Gastrocnemius medialis (tissue), 4 donors: ENCODE measurements at regions not wholly inside any gene's neighbourhood (a gene's known extent, or its start where the extent isn't known, plus 50 kb on each side); places are given as distances from the start of the nearest gene placed in this dataset.

Experiments used
- ATAC-seq, 2 donors: fragments of 150-250 bp; one replicate each; pipeline ENCODE4 v1.9.1; 2016
- DNase-seq, 2 donors: peaks; one replicate each; pipeline ENCODE4 v3.0.0-alpha.2; 2019
- H3K27ac ChIP-seq, 4 donors: fragments of 200-600 bp; sonication (generic); 1 replicate in 1 of 4; 2 replicates in 3 of 4; pipeline ENCODE4 v1.5.1; 2016 to 2018; ENCODE audit warnings: mild to moderate bottlenecking in 2 of 4, moderate library complexity in 1 of 4
- H3K27me3 ChIP-seq, 3 donors: fragments of 200-600 bp; sonication (generic) in 2 of 3; 1 replicate in 1 of 3; 2 replicates in 2 of 3; pipeline versions ENCODE4 v1.5.1 to v1.6.0; 2016 to 2019; ENCODE audit warnings: mild to moderate bottlenecking in 1 of 3, moderate library complexity in 1 of 3
- H3K36me3 ChIP-seq, 2 donors: fragments of 200-600 bp; sonication (generic) in 1 of 2; one replicate each; pipeline ENCODE4 v1.5.1; 2017 to 2018
- H3K4me1 ChIP-seq, 2 donors: fragments of 200-600 bp; sonication (generic) in 1 of 2; one replicate each; pipeline ENCODE4 v1.5.1; 2016 to 2017; ENCODE audit warnings: mild to moderate bottlenecking in 2 of 2
- H3K4me3 ChIP-seq, 4 donors: fragments of 200-600 bp; sonication (generic) in 3 of 4; 1 replicate in 1 of 4; 2 replicates in 3 of 4; pipeline ENCODE4 v1.5.1; 2016 to 2019; ENCODE audit warnings: mild to moderate bottlenecking in 2 of 4
- H3K9me3 ChIP-seq, 3 donors: fragments of 200-600 bp; sonication (generic) in 2 of 3; 1 replicate in 1 of 3; 2 replicates in 2 of 3; pipeline ENCODE4 v1.5.1; 2016 to 2019
- CTCF ChIP-seq, 5 experiments: fragments of 450-650 bp in 3 of 5; fragments of 200-600 bp in 2 of 5; sonication (generic) in 2 of 5; IDR thresholded peaks in 4 of 5; conservative IDR thresholded peaks in 1 of 5; 1 replicate in 4 of 5; 2 replicates in 1 of 5; pipeline ENCODE4 v1.5.1; 2016 to 2019; ENCODE audit warnings: antibody characterized with exemption in 5 of 5, mild to moderate bottlenecking in 3 of 5, moderate library complexity in 3 of 5
- POLR2A ChIP-seq, 2 donors: fragments of 450-650 bp; IDR thresholded peaks; one replicate each; pipeline ENCODE4 v1.6.1; 2017; ENCODE audit warnings: antibody characterized with exemption in 2 of 2, mild to moderate bottlenecking in 2 of 2, moderate library complexity in 2 of 2
- in situ Hi-C, 4 donors: fragments of 200-750 bp; cut with MboI; loops; one replicate each; pipeline versions ENCODE4 v1.15.0 to v1.8.0; 2017; ENCODE audit warnings: low sequenced_read_pairs in 4 of 4
- intact Hi-C: fragments of 100-400 bp; cut with DNase I; formaldehyde crosslinking; loops from one replicate; pipeline ENCODE4 v1.15.1; 2023; ENCODE audit warnings: low total_unique reads

- DNase-seq (no peak), ATAC-seq (no peak)
- intact Hi-C loops = no loop called here
- Histone ChIP-seq H3K9me3 (no peaks in the 10 kb centered on the region), H3K4me3 (no peak overlapping the region), H3K36me3 (no peaks in the 10 kb centered on the region), H3K4me1 (no peaks in the 10 kb centered on the region), H3K27me3 (no peaks in the 10 kb centered on the region), H3K27ac (no peak overlapping the region)
- in situ Hi-C loops = loop anchor here in 1 of 4 donors (25.0 kb wide), 1 partner anchor 90 kb away; no protein-coding TSS in a partner anchor
- TF ChIP-seq CTCF (IDR thresholded peaks at IDR 0.05 in 4 of 5, conservative IDR thresholded peaks at IDR 0.05 in 1 of 5) (no peak), POLR2A (IDR thresholded peaks at IDR 0.05) (no peak)
Measured at GRCh38 chr18:1246827-1247226, 342.2 kb downstream of the ADCYAP1 start.

- in situ Hi-C loops = no loop called here
- Histone ChIP-seq H3K27me3 (no peaks in the 10 kb centered on the region), H3K4me3 (no peak overlapping the region), H3K27ac (no peak overlapping the region), H3K9me3 (no peaks in the 10 kb centered on the region), H3K4me1 (no peaks in the 10 kb centered on the region), H3K36me3 (no peaks in the 10 kb centered on the region)
- DNase-seq (no peak), ATAC-seq (no peak)
- intact Hi-C loops = no loop called here
- no peak for TF ChIP-seq POLR2A (IDR thresholded peaks at IDR 0.05)
- TF ChIP-seq CTCF (IDR thresholded peaks at IDR 0.05 in 4 of 5, conservative IDR thresholded peaks at IDR 0.05 in 1 of 5) = no peak
Measured at GRCh38 chr18:1252534-1252933, 347.9 kb downstream of the ADCYAP1 start.

- Histone ChIP-seq H3K4me3 (no peak overlapping the region), H3K9me3 (no peaks in the 10 kb centered on the region), H3K4me1 (no peaks in the 10 kb centered on the region), H3K27me3 (no peaks in the 10 kb centered on the region), H3K36me3 (no peaks in the 10 kb centered on the region), H3K27ac (no peak overlapping the region)
- DNase-seq = no peak
- intact Hi-C loops = no loop called here
- no peak for ATAC-seq
- no peak for TF ChIP-seq POLR2A (IDR thresholded peaks at IDR 0.05)
- no peak for TF ChIP-seq CTCF (IDR thresholded peaks at IDR 0.05 in 4 of 5, conservative IDR thresholded peaks at IDR 0.05 in 1 of 5)
- in situ Hi-C loops = no loop called here
Measured at GRCh38 chr18:1252936-1253335, 348.3 kb downstream of the ADCYAP1 start.

GRCh38 chr18:1253827-1254226 is 349.2 kb downstream of the ADCYAP1 start:
- intact Hi-C loops (no loop called here), in situ Hi-C loops (no loop called here)
- no peak overlapping the region for H3K4me3 ChIP-seq

More at GRCh38 chr18:1253827-1254226, 349.2 kb downstream of the ADCYAP1 start:
- DNase-seq (no peak), ATAC-seq (no peak)
- Histone ChIP-seq H3K4me1 (no peaks in the 10 kb centered on the region), H3K27ac (no peak overlapping the region), H3K27me3 (no peaks in the 10 kb centered on the region), H3K9me3 (no peaks in the 10 kb centered on the region), H3K36me3 (no peaks in the 10 kb centered on the region)
- TF ChIP-seq CTCF (IDR thresholded peaks at IDR 0.05 in 4 of 5, conservative IDR thresholded peaks at IDR 0.05 in 1 of 5) (no peak), POLR2A (IDR thresholded peaks at IDR 0.05) (no peak)
